A549 (cell line): ENCODE measurements at regions not wholly inside any gene's neighbourhood (a gene's known extent, or its start where the extent isn't known, plus 50 kb on each side); places are given as distances from the start of the nearest gene placed in this dataset.

Experiments
- ATAC-seq, 2 experiments: fragments of 200-7000 bp in 1 of 2; fragments of >200 bp in 1 of 2; cut with Nextera tagmentation in 1 of 2; cut with Tn5 transposase in 1 of 2; 3 replicates each; pipeline versions ENCODE4 v1.8.0 to v1.9.1; 2018 to 2020; ENCODE audit warnings: mild to moderate bottlenecking in 1 of 2, moderate library complexity in 1 of 2
- CTCF ChIA-PET: fragments of 300-600 bp; sonication (Branson Sonifier 250); formaldehyde crosslinking; extraction: SDS; loops from one replicate; lab custom pipeline; 2021; ENCODE audit warnings: antibody characterized with exemption, inconsistent platforms; lab: Yijun Ruan, JAX
- POLR2A ChIA-PET: fragments of 350-600 bp; formaldehyde crosslinking; extraction: SDS; loops from one replicate; lab custom pipeline; 2021; ENCODE audit warnings: antibody characterized with exemption, inconsistent platforms; lab: Yijun Ruan, JAX
- DNase-seq, 2 experiments: peaks; one replicate each; pipeline versions ENCODE4 v3.0.0 to v3.0.0-alpha.2; 2011 to 2016; ENCODE audit warnings: low read depth in 1 of 2, low spot score in 1 of 2
- FAIRE-seq: peaks from 2 replicates; lab custom pipeline; 2011; peaks lifted over from hg19 to GRCh38; lab: Jason Lieb, UNC
- H3K27ac ChIP-seq, 2 experiments: fragments of >200 bp; sonication (Bioruptor Twin); formaldehyde crosslinking; 3 replicates each; pipeline ENCODE4 v1.5.1; 2016 to 2017
- H3K4me1 ChIP-seq: fragments of >200 bp; sonication (Bioruptor Twin); formaldehyde crosslinking; 3 replicates; pipeline ENCODE4 v1.6.1; 2016
- H3K4me2 ChIP-seq: fragments of >200 bp; sonication (Bioruptor Twin); formaldehyde crosslinking; 3 replicates; pipeline ENCODE4 v1.6.1; 2016
- H3K4me3 ChIP-seq: fragments of >200 bp; sonication (Bioruptor Twin); formaldehyde crosslinking; 3 replicates; pipeline ENCODE4 v1.5.1; 2016
- H3K9me3 ChIP-seq: fragments of >200 bp; sonication (Bioruptor Twin); formaldehyde crosslinking; 3 replicates; pipeline ENCODE4 v1.6.1; 2016
- BHLHE40 ChIP-seq: IDR thresholded peaks from 2 replicates; pipeline ENCODE4 v1.6.1; 2012; ENCODE audit warnings: low read depth, low read length, inconsistent platforms
- CBX2 ChIP-seq: fragments of 200-600 bp; sonication (generic); IDR thresholded peaks from 2 replicates; pipeline ENCODE4 v1.6.1; 2016; ENCODE audit warnings: low read depth, mild to moderate bottlenecking, borderline replicate concordance
- CBX8 ChIP-seq: fragments of 200-600 bp; sonication (generic); IDR thresholded peaks from 2 replicates; pipeline ENCODE4 v1.6.1; 2016
- CHD2 ChIP-seq: fragments of 150-350 bp; IDR thresholded peaks from 2 replicates; pipeline ENCODE4 v1.6.1; 2014; ENCODE audit warnings: low read length; ENCODE audit not compliant: partially characterized antibody
- CHD4 ChIP-seq: fragments of 200-600 bp; sonication (generic); IDR thresholded peaks from 2 replicates; pipeline ENCODE4 v1.6.1; 2016; ENCODE audit warnings: antibody characterized with exemption, mild to moderate bottlenecking, borderline replicate concordance
- EHF ChIP-seq: fragments of 250-450 bp; sonication (Bioruptor Pico); IDR thresholded peaks from 2 replicates; pipeline ENCODE4 v1.5.0; 2020; ENCODE audit warnings: mild to moderate bottlenecking
- FOSB ChIP-seq: fragments of 250-450 bp; sonication (Bioruptor Pico); IDR thresholded peaks from 2 replicates; pipeline ENCODE4 v1.5.0; 2020; ENCODE audit warnings: mild to moderate bottlenecking, moderate library complexity
- FOXS1 ChIP-seq: fragments of 250-450 bp; sonication (Bioruptor Pico); IDR thresholded peaks from 2 replicates; pipeline ENCODE4 v1.5.0; 2020; ENCODE audit warnings: mild to moderate bottlenecking, moderate library complexity
- HDAC2 ChIP-seq: fragments of 200-600 bp; sonication (generic); IDR thresholded peaks from 2 replicates; pipeline ENCODE4 v1.6.1; 2016
- HOXA7 ChIP-seq: fragments of 250-450 bp; sonication (Bioruptor Pico); IDR thresholded peaks from 2 replicates; pipeline ENCODE4 v1.5.0; 2020; ENCODE audit warnings: mild to moderate bottlenecking, moderate library complexity
- HOXB5 ChIP-seq: fragments of 250-450 bp; sonication (Bioruptor Pico); IDR thresholded peaks from 2 replicates; pipeline ENCODE4 v1.5.0; 2020; ENCODE audit warnings: mild to moderate bottlenecking, moderate library complexity
- JUN ChIP-seq, 2 experiments: fragments of >200 bp; sonication (Bioruptor Twin); formaldehyde crosslinking; IDR thresholded peaks; 2 replicates in 1 of 2; 3 replicates in 1 of 2; pipeline ENCODE4 v1.6.1; 2016 to 2017
- KDM1A ChIP-seq: fragments of 200-600 bp; sonication (generic); IDR thresholded peaks from 2 replicates; pipeline ENCODE4 v1.6.1; 2016; ENCODE audit warnings: low read depth, mild to moderate bottlenecking
- MAZ ChIP-seq: fragments of 150-350 bp; IDR thresholded peaks from 2 replicates; pipeline ENCODE4 v1.6.1; 2014; ENCODE audit warnings: antibody characterized with exemption, low read depth, low read length, borderline replicate concordance
- NFE2L2 ChIP-seq: fragments of 150-350 bp; conservative IDR thresholded peaks from 2 replicates; pipeline ENCODE4 v1.6.1; 2014; ENCODE audit warnings: low read length
- POLR2A ChIP-seq: IDR thresholded peaks from 2 replicates; pipeline ENCODE4 v1.6.1; 2012; ENCODE audit warnings: mild to moderate bottlenecking, low read length
- TFCP2L1 ChIP-seq: fragments of 250-450 bp; sonication (Bioruptor Pico); IDR thresholded peaks from 2 replicates; pipeline ENCODE4 v1.5.0; 2021; ENCODE audit warnings: mild to moderate bottlenecking
- ZC3H11A ChIP-seq: fragments of 450-650 bp; IDR thresholded peaks from 2 replicates; pipeline ENCODE4 v1.6.1; 2014; ENCODE audit warnings: antibody characterized with exemption, mild to moderate bottlenecking
- ZFP36 ChIP-seq: fragments of 450-650 bp; IDR thresholded peaks from 2 replicates; pipeline ENCODE4 v1.6.1; 2014; ENCODE audit warnings: borderline replicate concordance; ENCODE audit not compliant: partially characterized antibody
- WGBS: methylation state at CpG from one replicate; pipeline ENCODE4 v1.1.6; 2017; ENCODE audit errors: missing lambda C conversion rate; 5-methylcytosine and 5-hydroxymethylcytosine counted together
- TF ChIP-seq, protein P1 (sequence below): fragments of 250-450 bp; sonication (Bioruptor Pico); IDR thresholded peaks from 2 replicates; pipeline ENCODE4 v1.5.0; 2021; ENCODE audit warnings: mild to moderate bottlenecking, moderate library complexity, borderline replicate concordance
- TF ChIP-seq, protein P2 (sequence below): fragments of 450-650 bp; IDR thresholded peaks from 2 replicates; pipeline ENCODE4 v1.6.1; 2014; ENCODE audit warnings: antibody characterized with exemption
- TF ChIP-seq, protein P3 (sequence below): fragments of >200 bp; sonication (Bioruptor Twin); formaldehyde crosslinking; IDR thresholded peaks from 3 replicates; pipeline ENCODE4 v1.5.1; 2016
- TF ChIP-seq, protein P4 (sequence below): fragments of >200 bp; sonication (Bioruptor Twin); formaldehyde crosslinking; IDR thresholded peaks from 3 replicates; pipeline ENCODE4 v1.6.1; 2016
- TF ChIP-seq, protein P5 (sequence below): IDR thresholded peaks from 2 replicates; pipeline ENCODE4 v1.6.1; 2012

DNA sequence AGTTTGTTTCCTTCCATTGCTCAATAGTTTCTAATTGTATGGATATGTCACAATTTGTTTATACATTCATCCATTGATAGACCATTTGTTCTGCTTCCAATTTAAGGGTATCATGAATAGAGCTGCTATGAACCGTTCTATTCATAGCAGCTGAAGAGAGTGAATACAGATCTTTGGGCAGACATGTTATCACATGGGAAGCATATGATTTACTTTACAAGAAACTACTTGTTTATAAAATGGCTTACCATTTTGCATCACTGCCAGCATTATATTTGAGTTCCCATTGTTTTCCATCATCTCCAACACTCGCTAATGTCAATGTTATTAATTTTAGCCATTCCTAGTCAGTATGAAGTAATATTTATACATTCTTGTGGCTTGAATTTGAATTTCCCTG lies 549.0 kb downstream of the MAT2B start:
- Histone ChIP-seq H3K4me2 (no peak overlapping the region), H3K4me1 (no peaks in the 10 kb centered on the region), H3K4me3 (no peak overlapping the region), H3K27ac (no peak overlapping the region), H3K9me3 (no peaks in the 10 kb centered on the region)
- DNase-seq (no peak), ATAC-seq (no peak), FAIRE-seq (no peak)
- TF ChIP-seq, protein P1, sequence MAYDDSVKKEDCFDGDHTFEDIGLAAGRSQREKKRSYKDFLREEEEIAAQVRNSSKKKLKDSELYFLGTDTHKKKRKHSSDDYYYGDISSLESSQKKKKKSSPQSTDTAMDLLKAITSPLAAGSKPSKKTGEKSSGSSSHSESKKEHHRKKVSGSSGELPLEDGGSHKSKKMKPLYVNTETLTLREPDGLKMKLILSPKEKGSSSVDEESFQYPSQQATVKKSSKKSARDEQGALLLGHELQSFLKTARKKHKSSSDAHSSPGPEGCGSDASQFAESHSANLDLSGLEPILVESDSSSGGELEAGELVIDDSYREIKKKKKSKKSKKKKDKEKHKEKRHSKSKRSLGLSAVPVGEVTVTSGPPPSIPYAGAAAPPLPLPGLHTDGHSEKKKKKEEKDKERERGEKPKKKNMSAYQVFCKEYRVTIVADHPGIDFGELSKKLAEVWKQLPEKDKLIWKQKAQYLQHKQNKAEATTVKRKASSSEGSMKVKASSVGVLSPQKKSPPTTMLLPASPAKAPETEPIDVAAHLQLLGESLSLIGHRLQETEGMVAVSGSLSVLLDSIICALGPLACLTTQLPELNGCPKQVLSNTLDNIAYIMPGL (CRISPR knock-in tag): no peak
- TF ChIP-seq CBX2 (no peak), FOXS1 (CRISPR knock-in tag) (no peak), FOSB (CRISPR knock-in tag) (no peak), JUN (IDR thresholded peaks at IDR 0.05) (no peak), CHD4 (no peak), KDM1A (no peak), ZC3H11A (no peak), HDAC2 (no peak), CBX8 (no peak), POLR2A (no peak)
- TF ChIP-seq, protein P2, sequence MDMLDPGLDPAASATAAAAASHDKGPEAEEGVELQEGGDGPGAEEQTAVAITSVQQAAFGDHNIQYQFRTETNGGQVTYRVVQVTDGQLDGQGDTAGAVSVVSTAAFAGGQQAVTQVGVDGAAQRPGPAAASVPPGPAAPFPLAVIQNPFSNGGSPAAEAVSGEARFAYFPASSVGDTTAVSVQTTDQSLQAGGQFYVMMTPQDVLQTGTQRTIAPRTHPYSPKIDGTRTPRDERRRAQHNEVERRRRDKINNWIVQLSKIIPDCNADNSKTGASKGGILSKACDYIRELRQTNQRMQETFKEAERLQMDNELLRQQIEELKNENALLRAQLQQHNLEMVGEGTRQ: no peak
- TF ChIP-seq, protein P3, sequence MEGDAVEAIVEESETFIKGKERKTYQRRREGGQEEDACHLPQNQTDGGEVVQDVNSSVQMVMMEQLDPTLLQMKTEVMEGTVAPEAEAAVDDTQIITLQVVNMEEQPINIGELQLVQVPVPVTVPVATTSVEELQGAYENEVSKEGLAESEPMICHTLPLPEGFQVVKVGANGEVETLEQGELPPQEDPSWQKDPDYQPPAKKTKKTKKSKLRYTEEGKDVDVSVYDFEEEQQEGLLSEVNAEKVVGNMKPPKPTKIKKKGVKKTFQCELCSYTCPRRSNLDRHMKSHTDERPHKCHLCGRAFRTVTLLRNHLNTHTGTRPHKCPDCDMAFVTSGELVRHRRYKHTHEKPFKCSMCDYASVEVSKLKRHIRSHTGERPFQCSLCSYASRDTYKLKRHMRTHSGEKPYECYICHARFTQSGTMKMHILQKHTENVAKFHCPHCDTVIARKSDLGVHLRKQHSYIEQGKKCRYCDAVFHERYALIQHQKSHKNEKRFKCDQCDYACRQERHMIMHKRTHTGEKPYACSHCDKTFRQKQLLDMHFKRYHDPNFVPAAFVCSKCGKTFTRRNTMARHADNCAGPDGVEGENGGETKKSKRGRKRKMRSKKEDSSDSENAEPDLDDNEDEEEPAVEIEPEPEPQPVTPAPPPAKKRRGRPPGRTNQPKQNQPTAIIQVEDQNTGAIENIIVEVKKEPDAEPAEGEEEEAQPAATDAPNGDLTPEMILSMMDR: no peak
- CTCF ChIA-PET: no interaction called here
- 3% methylated on average over 2 of the region's 2 CpGs for WGBS
- POLR2A ChIA-PET: no interaction called here

DNA sequence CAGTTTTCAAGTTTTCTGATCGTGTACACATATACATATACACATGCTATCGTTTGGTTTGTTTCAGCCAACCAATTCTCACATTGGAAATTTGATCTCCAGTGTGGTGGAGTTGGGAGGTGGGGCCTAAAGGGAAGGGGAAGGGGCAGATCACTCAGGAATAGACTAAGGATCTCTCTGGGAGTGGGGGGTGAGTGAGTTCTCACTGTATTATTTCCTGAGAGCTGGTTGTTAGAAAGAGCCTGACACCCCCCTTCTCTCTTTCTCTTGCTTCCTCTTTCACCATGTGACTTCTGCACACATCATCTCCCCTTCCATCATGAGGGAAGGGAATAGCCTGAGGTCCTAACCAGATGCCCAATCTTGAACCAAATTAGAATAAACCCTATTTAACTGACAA lies 551.7 kb downstream of the MAT2B start:
- TF ChIP-seq CHD2 (no peak), NFE2L2 (no peak), EHF (CRISPR knock-in tag) (no peak), HOXB5 (CRISPR knock-in tag) (no peak), TFCP2L1 (CRISPR knock-in tag) (no peak), BHLHE40 (no peak), ZFP36 (no peak), FOXS1 (CRISPR knock-in tag) (no peak), HOXA7 (CRISPR knock-in tag) (no peak), MAZ (no peak)
- TF ChIP-seq, protein P4, sequence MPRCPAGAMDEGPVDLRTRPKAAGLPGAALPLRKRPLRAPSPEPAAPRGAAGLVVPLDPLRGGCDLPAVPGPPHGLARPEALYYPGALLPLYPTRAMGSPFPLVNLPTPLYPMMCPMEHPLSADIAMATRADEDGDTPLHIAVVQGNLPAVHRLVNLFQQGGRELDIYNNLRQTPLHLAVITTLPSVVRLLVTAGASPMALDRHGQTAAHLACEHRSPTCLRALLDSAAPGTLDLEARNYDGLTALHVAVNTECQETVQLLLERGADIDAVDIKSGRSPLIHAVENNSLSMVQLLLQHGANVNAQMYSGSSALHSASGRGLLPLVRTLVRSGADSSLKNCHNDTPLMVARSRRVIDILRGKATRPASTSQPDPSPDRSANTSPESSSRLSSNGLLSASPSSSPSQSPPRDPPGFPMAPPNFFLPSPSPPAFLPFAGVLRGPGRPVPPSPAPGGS: no peak
- TF ChIP-seq, protein P5, sequence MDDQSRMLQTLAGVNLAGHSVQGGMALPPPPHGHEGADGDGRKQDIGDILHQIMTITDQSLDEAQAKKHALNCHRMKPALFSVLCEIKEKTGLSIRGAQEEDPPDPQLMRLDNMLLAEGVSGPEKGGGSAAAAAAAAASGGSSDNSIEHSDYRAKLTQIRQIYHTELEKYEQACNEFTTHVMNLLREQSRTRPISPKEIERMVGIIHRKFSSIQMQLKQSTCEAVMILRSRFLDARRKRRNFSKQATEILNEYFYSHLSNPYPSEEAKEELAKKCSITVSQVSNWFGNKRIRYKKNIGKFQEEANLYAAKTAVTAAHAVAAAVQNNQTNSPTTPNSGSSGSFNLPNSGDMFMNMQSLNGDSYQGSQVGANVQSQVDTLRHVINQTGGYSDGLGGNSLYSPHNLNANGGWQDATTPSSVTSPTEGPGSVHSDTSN: no peak
- TF ChIP-seq, protein P2: no peak
- H3K4me3 ChIP-seq: no peak overlapping the region
- no peak for DNase-seq
- POLR2A ChIA-PET: no interaction called here
- no peak for FAIRE-seq
- WGBS: 3% methylated on average over 2 of the region's 2 CpGs
- H3K27ac ChIP-seq: no peak overlapping the region
- no peaks in the 10 kb centered on the region for H3K4me1 ChIP-seq
- ATAC-seq: no peak
- H3K4me2 ChIP-seq: no peak overlapping the region
- H3K9me3 ChIP-seq: no peaks in the 10 kb centered on the region
- CTCF ChIA-PET: no interaction called here
